Body of pancreas (tissue), 4 donors: ENCODE measurements at regions not wholly inside any gene's neighbourhood (a gene's known extent, or its start where the extent isn't known, plus 50 kb on each side); places are given as distances from the start of the nearest gene placed in this dataset.

Experiments used
- CTCF ChIP-seq, 7 experiments: fragments of 450-650 bp in 4 of 7; fragments of 200-600 bp in 3 of 7; sonication (generic) in 3 of 7; IDR thresholded peaks; one replicate each; pipeline ENCODE4 v1.5.1; 2016 to 2019; ENCODE audit warnings: antibody characterized with exemption in 7 of 7
- POLR2A ChIP-seq, 3 donors: fragments of 450-650 bp; IDR thresholded peaks; one replicate each; pipeline ENCODE4 v1.6.1; 2016; ENCODE audit warnings: antibody characterized with exemption in 3 of 3, mild to moderate bottlenecking in 2 of 3

GRCh38 chr16:87178977-87179376 lies 138.2 kb downstream of the C16orf95 start:
- TF ChIP-seq POLR2A (IDR thresholded peaks at IDR 0.05): no peak
- no peak for TF ChIP-seq CTCF (IDR thresholded peaks at IDR 0.05)
